Neural crest cell (in vitro differentiated cells): ENCODE measurements at regions not wholly inside any gene's neighbourhood (a gene's known extent, or its start where the extent isn't known, plus 50 kb on each side); places are given as distances from the start of the nearest gene placed in this dataset.

Experiments
- DNase-seq: peaks from one replicate; pipeline ENCODE4 v3.0.0; 2021; ENCODE audit warnings: low read depth, mixed read lengths, low spot score
- H3K27ac Mint-ChIP-seq: one replicate; pipeline ENCODE4 v1.8.0; 2021; ENCODE audit warnings: mild to moderate bottlenecking, mixed read lengths; ENCODE audit not compliant: unreplicated experiment
- H3K27me3 Mint-ChIP-seq: 2 replicates; pipeline ENCODE4 v1.8.0; 2021; ENCODE audit warnings: low read depth, mild to moderate bottlenecking, mixed read lengths
- H3K36me3 Mint-ChIP-seq: 2 replicates; pipeline ENCODE4 v1.8.0; 2021; ENCODE audit warnings: low read depth, mild to moderate bottlenecking, mixed read lengths
- H3K4me1 Mint-ChIP-seq: 2 replicates; pipeline ENCODE4 v1.8.0; 2021; ENCODE audit warnings: mixed read lengths
- H3K4me3 Mint-ChIP-seq: one replicate; pipeline ENCODE4 v1.8.0; 2021; ENCODE audit warnings: mild to moderate bottlenecking, mixed read lengths
- H3K9me3 Mint-ChIP-seq: 2 replicates; pipeline ENCODE4 v1.8.0; 2021; ENCODE audit warnings: mixed read lengths
- TF ChIP-seq, protein P1 (sequence below): fragments of 200-600 bp; sonication (generic); conservative IDR thresholded peaks from 2 replicates; pipeline ENCODE4 v1.5.0; 2021; ENCODE audit warnings: antibody characterized with exemption, mild to moderate bottlenecking

DNA sequence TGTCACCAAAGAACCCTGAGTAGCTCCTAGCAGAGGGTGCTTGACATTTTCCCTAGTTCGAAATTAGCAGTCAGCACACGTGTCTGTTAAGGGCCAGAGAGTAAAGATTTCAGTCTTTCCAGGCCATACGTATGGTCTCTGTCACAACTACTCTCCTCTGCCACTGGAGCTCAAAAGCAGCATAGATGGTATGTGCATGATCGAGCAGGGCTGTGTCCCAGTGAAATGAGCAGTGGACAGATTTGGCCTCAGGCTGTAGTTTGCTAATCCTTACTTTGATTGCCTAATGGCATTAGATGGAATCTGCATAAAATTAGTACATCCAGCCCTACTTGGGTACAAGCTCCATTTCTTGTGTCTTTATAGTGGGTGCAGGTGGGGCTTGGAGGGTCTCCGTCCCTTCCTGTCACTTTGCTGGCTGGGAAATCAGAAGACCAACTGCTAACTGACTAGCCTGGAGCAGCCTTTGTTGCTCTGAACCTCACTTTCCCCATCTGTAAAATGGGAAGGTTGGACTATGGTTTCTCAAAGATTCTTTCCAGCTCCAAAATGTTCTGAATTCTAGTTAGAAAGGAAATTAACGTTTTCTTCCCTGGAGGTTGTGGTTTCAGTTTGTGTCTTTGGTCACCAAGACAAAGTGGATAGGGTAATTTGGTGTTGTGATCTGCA, 108.5 kb downstream of the GLI2 start:
- Mint-ChIP-seq H3K27ac (no peak overlapping the region), H3K27me3 (no peaks in the 10 kb centered on the region)

DNA sequence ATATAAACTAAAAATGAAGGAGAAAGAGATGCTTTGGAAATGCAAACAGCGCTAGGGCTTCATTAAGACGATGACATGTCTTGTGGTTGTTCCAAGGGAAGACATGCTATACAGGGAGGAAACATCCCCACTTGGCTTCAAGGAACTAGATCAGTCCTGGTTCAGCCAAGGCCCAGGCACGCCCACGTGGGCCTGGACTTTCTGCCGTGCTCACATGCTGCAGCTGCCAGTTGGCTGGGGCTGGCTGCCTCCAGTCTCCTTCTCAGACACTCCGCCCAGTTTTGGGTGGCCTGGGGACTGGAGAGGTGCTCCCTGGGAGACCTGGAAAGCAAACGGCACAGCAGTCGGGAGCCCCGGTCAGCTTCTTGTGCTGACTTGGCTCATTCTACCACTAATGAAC, 109.6 kb downstream of the GLI2 start:
- peaks cover 3% of the 10 kb centered on the region for H3K9me3 Mint-ChIP-seq
- DNase-seq: no peak
- H3K4me1 Mint-ChIP-seq: peaks cover 13% of the 10 kb centered on the region
- no peaks in the 10 kb centered on the region for H3K27me3 Mint-ChIP-seq
- TF ChIP-seq, protein P1, sequence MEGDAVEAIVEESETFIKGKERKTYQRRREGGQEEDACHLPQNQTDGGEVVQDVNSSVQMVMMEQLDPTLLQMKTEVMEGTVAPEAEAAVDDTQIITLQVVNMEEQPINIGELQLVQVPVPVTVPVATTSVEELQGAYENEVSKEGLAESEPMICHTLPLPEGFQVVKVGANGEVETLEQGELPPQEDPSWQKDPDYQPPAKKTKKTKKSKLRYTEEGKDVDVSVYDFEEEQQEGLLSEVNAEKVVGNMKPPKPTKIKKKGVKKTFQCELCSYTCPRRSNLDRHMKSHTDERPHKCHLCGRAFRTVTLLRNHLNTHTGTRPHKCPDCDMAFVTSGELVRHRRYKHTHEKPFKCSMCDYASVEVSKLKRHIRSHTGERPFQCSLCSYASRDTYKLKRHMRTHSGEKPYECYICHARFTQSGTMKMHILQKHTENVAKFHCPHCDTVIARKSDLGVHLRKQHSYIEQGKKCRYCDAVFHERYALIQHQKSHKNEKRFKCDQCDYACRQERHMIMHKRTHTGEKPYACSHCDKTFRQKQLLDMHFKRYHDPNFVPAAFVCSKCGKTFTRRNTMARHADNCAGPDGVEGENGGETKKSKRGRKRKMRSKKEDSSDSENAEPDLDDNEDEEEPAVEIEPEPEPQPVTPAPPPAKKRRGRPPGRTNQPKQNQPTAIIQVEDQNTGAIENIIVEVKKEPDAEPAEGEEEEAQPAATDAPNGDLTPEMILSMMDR: no peak
- no peak overlapping the region for H3K4me3 Mint-ChIP-seq
- peaks cover 9% of the 10 kb centered on the region for H3K36me3 Mint-ChIP-seq
- no peak overlapping the region for H3K27ac Mint-ChIP-seq

More for the DNA sequence above, 108.5 kb downstream of the GLI2 start:
- Mint-ChIP-seq H3K36me3 (peaks cover 9% of the 10 kb centered on the region), H3K4me3 (no peak overlapping the region), H3K4me1 (peaks cover 13% of the 10 kb centered on the region), H3K9me3 (peaks cover 3% of the 10 kb centered on the region)
- TF ChIP-seq, protein P1: no peak
- no peak for DNase-seq

DNA sequence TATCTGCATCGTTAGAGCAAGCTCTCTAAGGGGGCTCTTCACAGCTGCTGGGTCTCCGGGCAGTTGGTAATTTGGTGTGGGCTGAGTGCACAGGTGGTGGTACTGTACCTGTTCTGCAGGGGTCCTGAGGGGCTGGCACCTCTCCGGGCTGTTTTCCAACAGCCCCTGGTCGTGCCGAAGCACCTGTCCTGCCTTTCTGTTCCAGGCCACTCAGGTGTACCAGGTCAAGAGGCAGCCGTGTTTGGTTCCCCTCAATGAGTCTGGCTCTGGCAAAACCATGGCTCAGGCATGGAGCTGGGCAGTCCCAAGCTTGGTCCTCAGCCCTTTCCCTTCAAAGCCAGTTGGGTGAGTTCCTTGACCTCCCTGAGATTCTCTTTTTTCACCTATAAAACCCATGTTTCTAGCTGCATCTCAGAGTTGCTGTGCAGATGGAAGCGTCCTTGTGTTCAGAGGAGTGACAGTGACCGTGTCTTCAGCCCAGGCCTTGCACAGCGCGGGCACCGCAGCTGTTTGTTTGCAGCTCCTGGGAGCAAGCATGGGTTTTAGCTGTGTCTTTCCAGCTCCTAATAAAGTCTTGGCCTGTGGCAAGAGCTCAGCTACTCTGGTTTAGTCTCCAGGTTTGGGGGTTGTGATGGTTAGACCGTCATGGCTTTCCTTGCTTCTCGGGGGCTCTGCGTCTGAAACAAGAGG, 110.9 kb downstream of the GLI2 start:
- H3K36me3 Mint-ChIP-seq: peaks cover 9% of the 10 kb centered on the region
- peaks cover 4% of the 10 kb centered on the region for H3K4me1 Mint-ChIP-seq
- H3K4me3 Mint-ChIP-seq: no peak overlapping the region
- TF ChIP-seq, protein P1: no peak
- no peaks in the 10 kb centered on the region for H3K27me3 Mint-ChIP-seq
- no peak for DNase-seq
- peaks cover 3% of the 10 kb centered on the region for H3K9me3 Mint-ChIP-seq
- no peak overlapping the region for H3K27ac Mint-ChIP-seq

DNA sequence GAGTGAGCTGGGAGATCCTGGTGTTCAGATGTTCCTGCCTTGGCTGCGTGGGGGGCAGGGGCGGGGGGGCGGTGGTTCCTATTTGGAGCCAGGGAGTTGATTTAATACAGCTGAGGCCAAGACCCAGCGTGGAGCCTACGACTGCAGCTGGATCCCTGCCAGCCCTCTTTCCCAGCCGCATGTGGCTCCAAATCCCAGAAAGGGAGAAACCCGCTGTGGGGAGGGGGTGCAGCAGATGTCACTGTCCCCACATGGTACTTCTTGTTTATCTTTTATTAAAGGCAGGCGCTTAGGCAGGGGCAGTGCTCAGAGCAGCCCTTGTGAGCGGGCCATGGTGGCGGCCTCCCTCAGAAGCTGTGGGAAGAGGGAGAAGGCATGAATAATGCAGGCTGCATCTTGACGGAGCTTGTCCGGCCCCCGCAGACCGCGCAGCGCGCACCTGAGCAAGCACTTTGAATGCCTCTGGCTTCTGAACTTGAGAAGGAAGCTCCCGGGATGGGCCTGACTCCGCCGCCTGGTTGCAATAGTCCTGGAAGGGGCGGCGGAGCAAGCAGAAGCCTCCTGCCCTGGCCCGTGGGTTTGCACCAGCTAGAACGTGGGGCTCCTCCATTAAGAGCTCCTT, 112.1 kb downstream of the GLI2 start:
- H3K9me3 Mint-ChIP-seq: peaks cover 3% of the 10 kb centered on the region
- H3K4me1 Mint-ChIP-seq: no peaks in the 10 kb centered on the region
- TF ChIP-seq, protein P1: no peak
- no peak overlapping the region for H3K27ac Mint-ChIP-seq
- H3K36me3 Mint-ChIP-seq: peaks cover 9% of the 10 kb centered on the region
- no peaks in the 10 kb centered on the region for H3K27me3 Mint-ChIP-seq
- no peak for DNase-seq
- H3K4me3 Mint-ChIP-seq: no peak overlapping the region

DNA sequence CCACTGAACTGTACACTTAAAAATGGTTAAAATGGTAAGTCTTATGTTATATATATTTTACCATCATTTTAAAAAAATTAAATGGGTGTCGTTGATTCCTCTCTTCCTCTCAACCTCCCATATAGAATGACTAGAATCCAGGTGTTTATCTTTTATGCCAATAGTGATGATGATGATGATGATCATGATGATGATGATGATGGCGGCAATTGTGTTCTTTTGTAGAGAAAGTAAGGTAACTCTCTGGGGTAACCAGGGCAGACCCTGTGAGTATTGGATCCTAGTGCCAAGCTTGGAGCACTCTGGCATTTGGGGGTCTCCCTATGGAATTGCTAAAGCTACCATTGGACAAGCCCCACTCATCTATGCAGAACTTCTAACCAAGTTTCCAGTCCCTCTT, 113.6 kb downstream of the GLI2 start:
- peaks cover 9% of the 10 kb centered on the region for H3K36me3 Mint-ChIP-seq
- no peak overlapping the region for H3K27ac Mint-ChIP-seq
- peaks cover 8% of the 10 kb centered on the region for H3K4me1 Mint-ChIP-seq
- TF ChIP-seq, protein P1: no peak
- H3K9me3 Mint-ChIP-seq: peaks cover 3% of the 10 kb centered on the region
- no peak overlapping the region for H3K4me3 Mint-ChIP-seq
- DNase-seq: no peak
- no peaks in the 10 kb centered on the region for H3K27me3 Mint-ChIP-seq
